ENCODE measurements at regions not wholly inside any gene's neighbourhood (a gene's known extent, or its start where the extent isn't known, plus 50 kb on each side); places are given as distances from the start of the nearest gene placed in this dataset.
"Not testable (repeated sequence)": the region's sequence is repeated elsewhere in the genome, so short reads cannot be mapped to it uniquely, and the experiment has no call there.

DNA sequence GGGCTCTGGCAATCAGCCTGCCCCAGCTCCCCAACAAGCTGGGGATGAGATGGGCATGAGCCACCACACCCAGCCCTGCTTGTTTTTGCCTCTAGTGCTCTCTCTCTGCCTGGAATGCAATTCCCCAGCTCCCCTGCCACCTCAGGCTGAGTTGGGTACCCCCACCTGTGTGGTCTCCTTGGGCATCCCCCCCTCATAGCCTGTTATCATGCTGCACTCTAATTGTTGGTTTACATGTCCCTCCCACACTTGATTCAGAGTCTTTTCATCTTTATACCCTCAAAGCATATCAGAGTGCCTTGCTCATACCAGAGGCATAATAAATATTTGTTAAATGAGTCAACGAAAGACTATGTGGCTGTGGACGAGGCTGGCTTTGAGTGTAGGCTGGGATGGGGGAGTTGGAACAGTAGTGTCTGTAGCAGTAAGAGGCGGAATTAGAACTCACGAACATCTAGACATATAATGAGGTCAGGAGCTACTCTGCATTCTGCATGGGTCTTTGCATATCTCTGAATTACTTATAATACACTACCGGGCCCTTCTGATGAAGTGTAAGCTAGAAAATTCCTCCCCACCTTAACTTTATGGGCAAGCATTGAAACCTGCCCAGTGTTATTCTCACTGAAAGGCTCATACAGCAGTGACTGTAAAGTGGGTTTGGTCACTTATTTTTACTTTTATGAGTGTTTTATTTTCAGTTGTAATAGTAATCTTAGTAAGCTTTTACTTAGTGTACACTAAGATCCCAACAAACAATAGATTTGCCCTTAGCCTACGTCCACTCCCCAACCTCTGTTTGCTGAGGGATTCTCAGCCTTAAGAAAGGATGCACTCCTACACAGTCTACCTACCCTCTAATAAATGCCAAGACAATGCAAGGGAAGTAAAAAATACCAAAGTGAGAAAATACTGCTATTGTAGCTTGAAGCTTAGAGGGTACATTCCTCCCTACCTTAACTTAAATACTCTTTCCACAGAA is 58.7 kb downstream of the EDN1 start:
- intact Hi-C loops (cut with micrococcal nuclease): no loop called here

DNA sequence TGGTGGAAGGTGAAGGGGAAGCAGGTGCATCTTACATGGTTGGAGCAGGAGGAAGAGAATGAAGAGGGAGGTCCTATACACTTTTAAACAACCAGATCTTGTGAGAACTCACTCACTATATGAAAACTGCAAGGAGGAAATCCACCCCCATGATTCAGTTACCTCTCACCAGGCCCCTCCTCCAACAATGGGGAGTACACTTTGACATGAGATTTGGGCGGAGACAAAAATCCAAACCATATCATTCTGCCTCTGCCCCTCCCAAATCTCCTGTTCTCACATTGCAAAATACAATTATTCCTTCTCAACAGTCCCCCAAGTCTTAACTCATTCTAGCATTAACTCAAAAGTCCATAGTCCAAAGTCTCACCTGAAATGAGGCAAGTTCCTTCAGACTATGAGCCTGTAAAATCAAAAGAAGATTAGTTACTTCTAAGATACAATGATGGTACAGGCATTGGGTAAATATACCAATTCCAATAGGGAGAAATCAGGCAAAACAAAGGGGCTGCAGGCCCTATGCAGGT is 60.5 kb downstream of the EDN1 start:
- intact Hi-C loops (cut with micrococcal nuclease): no loop called here

DNA sequence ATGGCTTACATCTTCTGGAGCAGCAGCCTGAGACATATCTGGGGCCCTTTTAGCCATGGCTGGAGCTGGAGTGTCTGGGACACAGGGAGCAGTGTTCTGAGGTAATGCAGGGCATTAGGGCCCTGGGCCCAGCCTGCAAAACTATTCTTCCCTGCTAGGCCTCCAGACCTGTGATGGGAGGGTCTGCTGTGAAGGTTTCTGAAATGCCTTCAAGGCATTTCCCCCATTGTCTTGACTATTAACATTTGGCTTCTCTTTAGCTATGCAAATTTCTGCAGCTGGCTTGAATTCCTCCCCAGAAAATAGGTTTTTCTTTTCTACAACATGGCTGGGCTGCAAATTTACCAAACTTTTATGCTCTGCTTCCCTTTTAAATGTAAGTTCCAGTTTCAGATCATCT is 61.5 kb downstream of the EDN1 start:
- intact Hi-C loops (cut with micrococcal nuclease): no loop called here

DNA sequence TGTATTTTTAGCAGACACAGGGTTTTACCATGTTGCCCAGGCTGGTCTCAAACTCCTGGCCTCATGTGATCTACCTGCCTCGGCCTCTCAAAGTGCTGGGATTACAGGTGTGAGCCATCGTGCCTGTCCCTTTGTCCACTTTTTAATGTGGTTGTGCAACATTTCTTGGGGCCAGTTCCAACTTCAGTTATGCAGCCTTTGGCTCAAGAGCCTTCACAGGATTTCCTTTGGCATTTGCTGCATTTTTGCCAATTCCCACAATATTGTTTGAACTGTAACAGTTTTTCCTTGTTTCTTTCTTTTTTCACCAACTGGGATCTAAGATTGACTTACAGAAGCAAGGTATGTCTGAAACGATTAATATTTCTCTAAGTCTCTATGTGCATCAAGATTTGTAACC is 63.6 kb downstream of the EDN1 start:
- intact Hi-C loops (cut with micrococcal nuclease): no loop called here

DNA sequence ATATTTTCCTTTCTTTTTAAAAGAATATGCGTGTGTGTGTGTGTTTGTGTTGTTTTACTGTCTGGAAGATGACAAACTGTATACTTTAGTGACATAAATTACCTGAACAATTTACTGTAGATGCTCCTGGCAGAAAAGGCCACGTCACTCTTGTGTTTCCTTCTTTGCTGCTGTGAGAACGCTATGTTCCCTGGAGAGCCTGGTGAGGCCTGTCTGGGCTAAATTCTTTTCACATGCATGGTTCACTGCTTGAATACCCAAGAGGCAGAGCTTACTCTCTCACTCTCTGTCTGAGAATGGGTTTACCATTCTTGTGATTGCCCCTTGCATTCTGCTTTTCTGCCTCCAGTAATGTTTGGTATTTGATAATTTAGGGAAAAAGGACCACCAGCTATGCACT is 64.3 kb downstream of the EDN1 start:
- intact Hi-C loops (cut with micrococcal nuclease): no loop called here

DNA sequence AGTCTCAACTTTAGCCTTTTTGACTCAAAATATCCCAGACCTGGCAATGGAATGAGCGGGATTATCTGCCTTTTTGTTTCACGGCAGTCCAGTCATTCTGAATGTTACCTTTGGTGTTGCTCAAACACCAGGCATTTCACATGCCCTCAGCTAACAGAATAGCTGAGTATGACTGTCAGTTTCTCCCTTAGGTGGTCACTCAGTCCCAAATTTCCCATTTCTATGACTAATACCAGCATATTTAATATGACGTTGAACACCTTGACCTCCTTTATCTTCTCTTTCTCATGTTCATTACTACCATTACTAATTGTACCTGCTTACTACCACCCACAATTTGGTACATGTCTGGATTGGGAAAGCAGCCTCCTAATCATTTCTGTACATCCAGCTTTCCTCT is 65.2 kb downstream of the EDN1 start:
- intact Hi-C loops (cut with micrococcal nuclease): no loop called here

DNA sequence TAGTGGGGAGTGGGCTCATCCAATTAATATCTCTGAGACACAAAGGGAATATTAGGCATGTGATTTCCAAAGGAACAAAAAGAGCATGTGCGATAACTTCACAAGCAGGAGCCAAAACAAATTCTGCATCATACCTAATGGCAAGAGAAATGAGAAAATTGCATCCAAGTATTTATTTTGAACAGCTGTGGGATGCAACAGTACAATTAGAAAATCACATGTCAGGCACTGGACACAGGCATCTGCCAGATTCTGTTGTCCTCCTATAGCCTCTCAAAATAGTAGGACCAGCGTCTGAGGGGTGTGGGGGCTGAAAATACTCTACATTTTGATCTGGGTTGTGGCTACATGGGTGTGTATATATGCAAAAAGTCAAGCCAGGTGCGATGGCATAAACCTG is 66.3 kb downstream of the EDN1 start:
- intact Hi-C loops (cut with micrococcal nuclease): no loop called here

DNA sequence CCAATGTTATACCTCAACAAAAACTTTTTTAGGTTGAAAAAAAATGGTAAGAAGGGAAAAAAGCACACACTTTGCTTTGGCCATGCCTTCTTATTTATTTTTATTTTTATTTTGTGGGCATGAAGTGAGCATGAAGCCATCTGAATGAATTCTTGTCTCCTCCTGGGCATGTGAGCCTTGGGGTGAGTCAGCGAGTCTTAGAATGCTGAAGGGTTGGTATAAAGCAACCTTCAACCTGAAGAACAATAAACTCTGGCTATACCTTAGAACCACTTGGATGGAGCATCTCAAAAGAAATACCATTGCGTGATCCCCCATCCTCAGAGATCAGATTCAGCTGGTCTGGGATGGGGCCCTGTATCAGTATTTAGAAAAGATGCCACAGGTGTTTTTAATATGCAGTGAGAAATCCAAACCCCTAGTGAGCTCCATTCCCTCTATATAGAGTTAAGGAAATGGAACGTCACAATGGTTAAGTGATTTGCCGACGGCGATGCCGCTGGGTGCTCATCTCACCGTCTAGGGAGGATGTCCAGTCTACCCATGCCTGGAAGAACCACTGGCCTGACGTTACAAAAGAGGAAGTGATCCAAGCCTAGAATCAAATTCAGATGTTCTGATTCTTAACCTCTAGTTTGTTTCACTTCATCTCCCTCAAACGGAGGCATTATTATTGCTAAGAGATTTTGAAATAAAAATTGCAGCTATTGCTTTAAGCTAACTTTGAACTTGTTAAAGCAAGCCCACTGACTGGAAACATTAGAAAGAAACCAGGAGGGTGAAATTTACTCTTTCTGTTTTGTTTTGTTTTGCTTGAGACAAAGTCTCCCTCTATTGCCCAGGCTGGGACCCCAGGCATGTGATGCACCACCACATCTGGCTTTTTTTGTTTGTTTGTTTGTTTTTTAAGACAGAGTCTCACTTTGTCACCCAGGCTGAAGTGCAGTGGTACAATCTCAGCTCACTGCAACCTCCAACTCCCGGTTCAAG is 67.1 kb downstream of the EDN1 start:
- intact Hi-C loops (cut with micrococcal nuclease): no loop called here

DNA sequence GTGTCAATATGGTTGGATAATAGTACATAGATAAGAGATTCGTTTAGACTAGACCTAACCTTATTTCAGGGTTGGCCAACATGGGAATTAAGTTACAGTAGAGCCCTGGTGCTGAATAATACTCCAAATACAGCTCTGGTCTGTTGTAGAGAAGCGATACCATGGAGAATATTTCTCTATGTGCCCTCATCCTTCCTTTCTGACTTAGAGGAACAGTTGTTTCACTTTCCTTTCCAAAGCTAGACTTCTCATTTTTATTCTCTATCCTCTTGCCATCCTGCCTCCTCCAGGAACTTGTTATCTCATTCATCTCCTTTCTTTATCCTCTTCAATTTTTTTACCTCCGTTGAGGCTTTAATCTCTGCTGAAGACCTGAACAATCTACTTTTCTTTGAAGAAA is 68.9 kb downstream of the EDN1 start:
- intact Hi-C loops (cut with micrococcal nuclease): no loop called here

DNA sequence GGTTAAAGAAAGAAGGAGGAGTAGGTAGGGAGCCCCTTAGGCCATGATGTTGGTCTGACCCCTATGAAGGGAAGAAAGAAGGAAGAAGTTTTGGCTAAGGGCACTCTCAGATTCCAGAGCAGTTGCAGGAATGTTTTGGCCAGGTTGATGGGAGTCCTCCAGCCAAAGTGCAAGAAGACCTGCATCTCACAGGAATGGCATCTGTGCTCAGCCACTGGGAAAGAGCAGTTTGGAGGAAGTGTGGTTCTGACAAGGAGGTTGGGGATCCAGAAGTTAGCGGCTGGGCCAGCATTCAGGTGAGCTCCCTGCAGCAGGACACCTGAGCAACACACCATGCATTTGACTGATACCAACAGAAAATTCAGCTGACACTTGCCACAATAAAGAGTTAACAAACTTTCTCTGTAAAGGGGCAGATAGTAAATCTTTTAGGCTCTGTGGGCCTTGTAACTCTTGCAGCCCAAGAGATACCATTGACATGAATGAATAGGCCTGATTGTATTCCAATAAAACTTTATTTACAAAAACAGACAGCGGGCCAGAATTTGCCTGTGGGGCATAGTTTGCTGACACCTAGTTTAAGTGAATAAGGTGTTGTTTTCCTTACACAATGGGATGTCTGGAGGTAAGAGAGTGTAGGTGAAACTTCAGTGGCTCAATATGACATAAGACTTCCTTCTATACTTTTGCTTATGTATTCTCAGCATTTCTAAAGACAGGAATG is 71.0 kb downstream of the EDN1 start:
- intact Hi-C loops (cut with micrococcal nuclease): no loop called here

DNA sequence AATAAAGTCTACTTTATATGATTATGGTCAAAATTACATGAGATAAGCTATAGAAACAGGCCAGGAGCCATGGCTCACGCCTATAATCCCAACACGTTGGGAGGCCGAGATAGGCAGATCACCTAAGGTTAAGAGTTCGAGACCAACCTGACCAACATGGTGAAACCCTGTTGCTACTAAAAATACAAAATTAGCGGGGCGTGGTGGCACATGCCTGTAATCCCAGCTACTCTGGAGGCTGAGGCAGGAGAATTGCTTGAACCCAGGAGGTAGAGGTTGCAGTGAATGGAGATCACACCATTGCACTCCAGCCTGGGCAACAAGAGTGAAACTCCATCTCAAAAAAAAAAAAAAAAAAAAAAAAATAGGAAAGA is 73.1 kb downstream of the EDN1 start:
- intact Hi-C loops (cut with micrococcal nuclease): not testable (repeated sequence)

DNA sequence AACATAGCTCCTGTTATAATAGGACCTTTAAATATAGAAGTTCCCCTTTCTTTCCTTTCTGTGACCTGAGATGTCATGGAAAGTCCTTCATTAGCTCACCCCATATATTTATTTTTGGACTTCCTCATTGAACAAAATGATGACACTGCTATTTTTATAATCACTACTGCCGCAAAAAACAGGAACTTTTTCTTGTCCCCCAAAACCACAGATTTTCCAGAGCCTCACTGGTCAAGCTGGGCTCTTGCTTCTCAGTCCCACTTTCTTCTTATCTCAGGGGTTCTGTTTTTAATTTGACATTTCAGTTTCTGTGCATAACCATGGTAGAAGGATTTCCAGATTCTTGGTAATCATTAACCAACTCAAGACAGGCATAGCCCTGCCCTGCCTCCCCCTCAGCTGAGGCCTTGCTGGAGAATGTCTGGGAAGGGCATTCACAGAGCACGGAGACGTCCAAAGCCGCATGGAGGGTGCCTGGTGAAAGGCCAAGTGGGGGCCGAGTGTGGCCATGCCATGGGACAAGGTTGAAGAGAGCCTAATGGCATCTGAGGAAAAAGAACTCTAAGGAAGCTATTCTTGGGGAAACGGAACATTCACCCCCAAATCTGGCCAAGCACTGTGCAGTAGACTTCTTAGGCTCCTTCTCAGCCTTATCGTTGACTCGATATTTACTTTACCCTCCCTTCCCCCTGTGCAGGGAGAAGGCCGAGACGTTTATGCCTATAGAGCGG is 73.7 kb downstream of the EDN1 start:
- intact Hi-C loops (cut with micrococcal nuclease): no loop called here

DNA sequence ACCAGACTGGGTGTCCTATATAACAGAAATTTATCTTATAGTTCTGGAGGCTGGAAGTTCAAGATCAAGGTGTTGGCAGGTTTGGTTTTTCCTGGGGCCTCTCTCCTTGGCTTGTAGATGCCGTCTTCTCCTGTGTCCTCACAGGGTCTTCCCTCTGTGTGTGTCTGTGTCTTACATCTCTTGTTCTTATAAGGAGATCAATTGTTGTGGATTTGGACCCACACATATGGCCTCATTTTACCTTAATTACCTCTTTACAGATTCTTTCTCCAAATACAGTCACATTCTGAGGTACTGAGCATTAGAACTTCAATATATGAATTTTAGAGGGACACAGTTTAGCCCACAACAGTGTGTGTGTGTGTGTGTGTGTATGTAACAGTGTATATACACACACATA is 74.5 kb downstream of the EDN1 start:
- intact Hi-C loops (cut with micrococcal nuclease): no loop called here

DNA sequence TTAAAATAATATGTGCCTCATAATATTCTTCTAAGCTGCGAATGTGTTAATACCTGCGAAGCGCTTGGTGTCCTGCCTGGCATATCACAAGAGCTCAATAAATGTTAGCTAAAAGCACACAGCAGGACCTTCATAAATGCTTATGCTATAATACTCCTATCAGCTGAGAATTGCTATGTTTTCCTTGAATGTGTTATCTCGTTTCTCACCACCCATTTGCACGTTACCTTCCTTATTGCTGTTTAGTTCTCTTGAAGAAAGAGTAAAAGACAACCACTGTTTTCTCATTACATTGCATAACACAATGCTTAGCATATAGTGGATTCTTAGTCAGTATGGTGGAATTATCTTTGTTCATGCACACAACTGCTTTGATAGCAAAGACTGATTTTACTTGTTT is 76.6 kb downstream of the EDN1 start:
- intact Hi-C loops (cut with micrococcal nuclease): no loop called here

DNA sequence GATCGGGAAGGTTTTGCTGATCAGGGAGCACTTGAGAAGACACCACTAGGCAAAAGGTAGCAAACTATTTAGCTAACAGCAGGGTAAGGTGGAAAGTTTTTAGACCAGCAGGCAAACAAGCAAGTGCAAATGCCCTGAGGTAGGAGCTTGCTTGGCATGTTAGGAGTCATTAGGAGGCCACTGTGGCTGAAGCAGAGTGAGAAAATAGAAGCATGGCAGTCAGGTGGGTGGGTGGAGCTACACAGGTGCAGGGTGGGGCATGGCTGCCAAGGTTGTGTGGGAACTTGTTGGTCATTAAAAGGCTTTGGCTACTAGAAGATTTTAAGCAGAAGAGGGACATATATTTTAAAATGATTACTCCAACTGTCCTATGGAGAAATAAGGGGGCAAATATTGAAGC is 77.3 kb downstream of the EDN1 start:
- intact Hi-C loops (cut with micrococcal nuclease): no loop called here

DNA sequence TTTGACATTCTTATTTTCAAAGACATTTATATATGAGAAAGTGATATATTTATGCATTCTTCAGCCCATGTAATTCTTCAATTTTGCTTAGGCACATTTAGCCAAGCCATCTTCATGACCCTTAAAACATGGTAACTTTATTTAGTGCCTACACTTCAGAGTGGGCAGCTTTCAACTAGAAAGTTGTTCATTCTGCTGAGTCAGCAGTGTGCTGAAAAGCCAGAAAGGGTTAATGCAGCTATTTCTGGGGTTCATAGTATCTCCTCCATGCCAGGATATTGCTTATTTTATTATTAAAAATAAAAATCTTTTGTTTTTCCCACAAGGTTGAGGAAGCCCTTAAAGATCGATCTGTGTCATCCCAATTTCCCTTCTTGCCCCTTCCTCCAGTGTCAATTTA is 79.2 kb downstream of the EDN1 start:
- intact Hi-C loops (cut with micrococcal nuclease): no loop called here

DNA sequence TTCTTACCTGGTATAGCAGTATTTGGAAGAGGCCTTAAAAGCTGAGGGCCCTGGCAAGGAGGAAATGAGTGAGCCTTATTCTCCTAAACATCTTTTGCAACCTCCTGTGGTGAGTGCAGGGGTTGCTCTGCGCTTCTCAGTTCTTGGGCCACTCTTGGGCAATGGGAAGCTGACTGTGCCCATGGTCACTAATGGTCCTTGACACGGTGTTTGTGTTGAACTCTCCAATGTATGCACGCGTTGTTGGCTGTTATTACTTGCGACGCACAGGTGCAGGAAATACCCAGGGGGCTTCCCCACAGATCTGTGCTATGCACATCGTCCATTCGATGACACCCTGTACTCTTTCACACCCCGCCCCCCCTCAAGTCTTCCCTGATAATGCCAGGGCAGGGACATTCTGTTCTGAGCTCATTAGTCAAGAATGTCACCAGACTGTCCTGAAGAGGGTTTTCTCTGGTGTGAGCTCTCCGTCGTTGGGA is 79.7 kb downstream of the EDN1 start:
- intact Hi-C loops (cut with micrococcal nuclease): no loop called here

DNA sequence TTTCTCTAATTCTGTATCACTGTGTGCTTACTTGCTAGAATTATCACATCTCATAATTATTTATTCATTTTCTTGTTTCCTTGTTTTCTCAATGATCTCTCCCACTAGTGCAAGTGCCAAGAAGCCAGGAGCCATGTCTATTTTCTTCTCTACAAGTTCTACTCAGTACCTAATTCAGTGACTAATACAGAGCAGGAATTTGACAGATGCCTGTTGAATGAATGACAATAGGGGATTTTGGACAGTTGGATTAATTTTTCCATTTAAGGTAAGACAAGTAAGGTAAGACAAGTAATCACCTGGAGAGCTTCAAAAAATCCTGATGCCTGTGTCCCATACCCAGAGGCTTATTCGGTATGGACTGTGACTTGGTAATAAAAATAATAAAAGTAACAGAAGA is 81.0 kb downstream of the EDN1 start:
- intact Hi-C loops (cut with micrococcal nuclease): no loop called here

DNA sequence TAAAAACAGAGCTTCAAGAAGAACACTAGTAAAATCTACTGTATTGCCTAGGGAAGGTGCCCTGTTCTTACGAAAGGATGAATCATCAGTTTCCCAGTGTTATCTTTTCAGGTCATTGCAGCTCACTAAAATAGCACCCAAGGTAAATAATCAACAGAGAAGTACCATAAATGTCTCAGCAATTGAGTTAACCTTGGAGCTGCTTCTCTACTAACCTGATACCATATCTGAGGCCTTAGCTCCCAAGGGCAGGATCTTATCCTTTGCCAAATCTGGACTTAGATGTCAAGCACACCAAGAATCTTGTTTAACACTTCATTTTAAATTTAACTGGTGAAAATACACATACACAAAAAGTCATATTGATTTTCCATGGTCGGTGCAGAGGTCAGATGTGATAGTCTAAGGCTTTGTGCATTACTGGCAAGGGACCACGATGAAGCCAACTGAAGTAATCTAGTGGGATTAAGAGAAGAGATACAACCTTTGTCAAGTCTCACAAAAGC is 81.5 kb downstream of the EDN1 start:
- intact Hi-C loops (cut with micrococcal nuclease): no loop called here

DNA sequence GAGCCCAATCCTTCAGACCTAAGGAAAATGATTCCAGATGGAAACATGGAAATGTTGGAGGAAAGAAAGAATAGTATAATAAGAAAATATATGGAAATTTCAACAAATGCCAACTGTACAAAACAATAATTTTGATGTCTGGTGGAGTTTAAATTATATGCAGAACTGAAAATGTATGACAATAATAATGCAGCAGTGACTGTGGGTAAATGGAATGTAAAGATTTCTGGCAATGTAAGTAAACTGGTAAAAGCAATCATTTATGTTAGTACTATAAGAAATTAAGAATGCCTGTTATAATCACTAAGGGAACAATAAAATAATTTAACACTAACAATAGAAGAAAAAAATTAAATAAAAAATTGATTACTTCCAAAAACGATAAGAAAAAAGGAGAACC is 89.0 kb downstream of the EDN1 start:
- intact Hi-C loops (cut with micrococcal nuclease): no loop called here
